SH-SY5Y (cell line): ENCODE measurements at regions not wholly inside any gene's neighbourhood (a gene's known extent, or its start where the extent isn't known, plus 50 kb on each side); places are given as distances from the start of the nearest gene placed in this dataset.

Experiments
- GATA2 ChIP-seq: IDR thresholded peaks from 2 replicates; pipeline ENCODE4 v1.6.1; 2011; ENCODE audit warnings: mild to moderate bottlenecking, low read depth, low read length
- GATA3 ChIP-seq: IDR thresholded peaks from 2 replicates; pipeline ENCODE4 v1.6.1; 2011; ENCODE audit warnings: low read depth, mild to moderate bottlenecking, low read length, moderate library complexity

GRCh38 chr2:61710711-61711110, 143.1 kb downstream of the FAM161A start:
- TF ChIP-seq GATA2 (no peak), GATA3 (no peak)
